HG03095 (cell line): ENCODE measurements at regions not wholly inside any gene's neighbourhood (a gene's known extent, or its start where the extent isn't known, plus 50 kb on each side); places are given as distances from the start of the nearest gene placed in this dataset.

Source experiments
- ATAC-seq: cut with Tn5 transposase; IDR thresholded peaks from one replicate; pipeline ENCODE4 v1.9.1; 2021; ENCODE audit warnings: moderate library complexity; ENCODE audit not compliant: unreplicated experiment

- no peak for ATAC-seq
Observed at GRCh38 chr13:73421310-73421912, 362.6 kb downstream of the KLF5 start.

GRCh38 chr13:73419186-73419585 is 360.4 kb downstream of the KLF5 start:
- no peak for ATAC-seq

DNA sequence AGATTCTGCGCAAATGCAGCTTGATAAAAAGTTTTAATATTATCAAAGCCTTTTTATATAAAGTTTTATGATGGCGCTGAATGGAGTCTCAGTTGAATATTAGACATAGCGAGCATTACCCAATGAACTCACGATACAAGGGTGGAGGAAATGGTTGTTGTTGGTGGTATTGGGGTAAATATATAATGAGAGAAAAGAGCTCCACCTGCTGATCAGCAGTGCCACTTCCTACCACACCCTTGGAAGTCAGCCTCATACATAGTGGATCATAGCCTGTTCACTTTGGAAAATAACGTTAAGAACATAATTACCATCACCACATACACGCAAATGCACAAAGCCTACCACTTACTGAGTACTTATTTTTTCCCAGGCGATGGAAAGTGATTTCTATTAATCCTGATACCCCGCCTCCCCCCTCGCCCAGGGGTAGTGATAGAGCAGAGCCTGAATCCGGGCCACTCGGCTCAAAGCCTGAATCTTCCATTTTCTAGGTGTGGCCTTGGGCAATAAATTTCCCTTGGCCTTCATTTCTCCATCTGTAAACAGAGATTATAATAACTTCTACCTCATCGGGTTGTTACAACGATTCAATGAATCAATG is 358.3 kb downstream of the KLF5 start:
- ATAC-seq, result no peak

DNA sequence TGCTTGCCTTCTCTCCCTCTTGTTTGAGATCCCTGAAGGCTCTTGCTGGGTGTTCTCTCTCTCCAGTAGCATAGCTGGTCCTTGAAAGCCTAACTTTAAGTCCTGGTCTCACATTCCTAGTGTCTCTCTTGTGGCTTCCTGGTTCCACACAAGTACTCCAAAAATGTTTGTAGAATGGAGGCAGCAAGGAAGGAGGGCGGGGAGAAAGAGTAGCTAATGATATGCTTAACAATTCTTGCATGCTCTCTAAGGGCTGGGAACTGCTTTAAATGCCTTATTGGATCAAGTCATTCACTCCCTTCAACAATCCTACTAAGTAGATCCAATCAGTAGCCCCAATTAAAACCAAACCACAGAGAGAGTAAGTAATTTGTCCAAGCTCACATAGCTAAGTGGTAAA is 357.3 kb downstream of the KLF5 start:
- no peak for ATAC-seq

DNA sequence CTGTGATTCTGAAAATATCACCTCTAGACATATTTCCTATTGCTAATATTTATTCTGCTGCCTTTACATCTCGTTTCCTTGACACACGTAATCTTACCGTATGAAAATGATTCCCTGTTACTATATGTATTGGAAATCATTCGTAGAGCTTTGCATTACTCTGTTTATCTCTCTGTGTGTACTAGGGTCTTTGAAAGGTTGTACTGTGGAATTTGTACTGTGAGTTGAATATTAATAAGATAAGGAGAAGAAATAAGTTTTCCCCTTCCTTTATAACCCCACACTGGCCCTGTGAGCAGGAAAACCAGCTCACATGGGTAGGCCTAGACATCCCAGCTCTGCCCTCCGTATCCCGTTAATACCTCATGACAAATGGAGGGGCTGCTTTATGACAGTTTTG is 354.9 kb downstream of the KLF5 start:
- no peak for ATAC-seq

- ATAC-seq, result no peak
Observed at GRCh38 chr13:73412933-73413332, 354.1 kb downstream of the KLF5 start.

GRCh38 chr13:73411067-73411809 is 352.4 kb downstream of the KLF5 start:
- no peak for ATAC-seq

DNA sequence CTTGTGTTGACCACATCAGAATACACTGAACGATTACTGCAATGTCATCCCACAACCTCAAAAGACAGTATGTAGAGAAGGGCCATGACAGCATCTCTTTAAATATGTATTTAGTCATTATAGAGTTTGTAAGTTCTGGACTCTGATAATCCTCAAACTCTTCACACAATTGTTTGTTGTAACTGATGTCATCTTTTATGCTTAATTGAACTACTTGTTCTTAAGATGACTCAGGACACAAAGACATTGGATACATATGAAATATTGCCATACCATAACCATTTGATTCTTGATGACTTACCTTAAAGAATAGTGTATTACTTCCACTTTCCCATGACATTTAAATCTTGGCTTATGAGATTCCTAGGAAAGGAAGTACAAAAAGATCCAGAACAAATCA is 347.6 kb downstream of the KLF5 start:
- ATAC-seq, result no peak

GRCh38 chr13:73404581-73404980 is 345.8 kb downstream of the KLF5 start:
- ATAC-seq, result no peak

GRCh38 chr13:73403355-73404120 is 344.7 kb downstream of the KLF5 start:
- ATAC-seq, result no peak

DNA sequence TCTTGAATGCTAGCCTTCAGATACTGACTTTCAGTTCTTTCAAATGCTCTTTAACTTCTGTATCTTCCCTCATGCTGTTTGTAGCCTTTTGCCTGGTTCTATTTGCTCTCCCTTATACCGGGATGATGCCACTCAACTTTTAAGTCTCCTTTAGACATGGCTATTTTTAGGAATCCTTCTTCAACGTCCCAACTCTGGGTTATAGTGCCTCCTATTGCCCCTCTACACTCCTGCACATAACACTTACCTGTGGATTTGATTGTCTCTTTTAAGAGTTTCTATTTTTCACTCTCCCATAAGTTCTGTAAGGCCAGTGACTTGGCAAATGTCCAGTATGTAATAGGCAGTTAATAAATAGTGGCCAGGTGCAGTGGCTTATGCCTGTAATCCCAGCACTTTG is 343.0 kb downstream of the KLF5 start:
- ATAC-seq, result no peak

DNA sequence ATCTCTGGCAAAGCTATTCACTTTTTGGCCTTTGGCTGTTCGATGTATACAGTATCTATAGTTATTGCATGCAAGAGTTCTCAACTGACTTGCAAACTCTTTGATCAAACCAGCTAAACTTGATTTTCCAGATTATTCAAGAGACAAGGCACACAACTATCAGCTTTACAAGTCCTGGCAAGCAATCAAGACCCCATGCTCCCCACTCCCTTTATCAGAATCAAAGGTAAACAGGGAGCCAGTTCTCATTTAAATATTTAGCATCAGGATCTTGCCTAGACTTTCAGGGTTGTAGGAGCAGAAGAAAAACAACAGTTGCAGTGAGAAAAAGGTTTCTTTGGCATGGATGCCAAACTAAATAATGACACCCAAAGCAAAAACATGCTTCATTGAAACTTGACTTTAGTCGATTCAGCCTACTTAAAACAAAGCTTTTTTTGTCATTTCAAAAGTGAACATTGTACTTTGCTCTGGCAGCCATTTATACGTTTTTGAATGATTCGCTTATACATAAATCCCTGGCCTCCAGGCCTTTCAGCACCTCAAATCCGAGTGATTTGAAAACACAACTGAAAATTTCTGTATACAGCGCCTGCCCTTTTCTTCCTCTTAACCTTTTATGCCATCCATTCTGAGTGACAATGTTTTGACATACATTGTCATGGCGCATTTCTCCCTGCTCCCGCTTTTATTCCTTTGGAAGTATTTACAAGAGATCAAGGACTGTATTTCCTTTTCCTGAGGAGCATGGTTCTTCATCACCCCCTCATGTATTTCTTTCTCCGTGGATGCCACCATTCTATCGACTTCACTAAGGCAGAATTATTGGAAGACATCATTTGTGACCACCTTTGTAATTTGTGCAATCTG is 340.8 kb downstream of the KLF5 start:
- no peak for ATAC-seq

DNA sequence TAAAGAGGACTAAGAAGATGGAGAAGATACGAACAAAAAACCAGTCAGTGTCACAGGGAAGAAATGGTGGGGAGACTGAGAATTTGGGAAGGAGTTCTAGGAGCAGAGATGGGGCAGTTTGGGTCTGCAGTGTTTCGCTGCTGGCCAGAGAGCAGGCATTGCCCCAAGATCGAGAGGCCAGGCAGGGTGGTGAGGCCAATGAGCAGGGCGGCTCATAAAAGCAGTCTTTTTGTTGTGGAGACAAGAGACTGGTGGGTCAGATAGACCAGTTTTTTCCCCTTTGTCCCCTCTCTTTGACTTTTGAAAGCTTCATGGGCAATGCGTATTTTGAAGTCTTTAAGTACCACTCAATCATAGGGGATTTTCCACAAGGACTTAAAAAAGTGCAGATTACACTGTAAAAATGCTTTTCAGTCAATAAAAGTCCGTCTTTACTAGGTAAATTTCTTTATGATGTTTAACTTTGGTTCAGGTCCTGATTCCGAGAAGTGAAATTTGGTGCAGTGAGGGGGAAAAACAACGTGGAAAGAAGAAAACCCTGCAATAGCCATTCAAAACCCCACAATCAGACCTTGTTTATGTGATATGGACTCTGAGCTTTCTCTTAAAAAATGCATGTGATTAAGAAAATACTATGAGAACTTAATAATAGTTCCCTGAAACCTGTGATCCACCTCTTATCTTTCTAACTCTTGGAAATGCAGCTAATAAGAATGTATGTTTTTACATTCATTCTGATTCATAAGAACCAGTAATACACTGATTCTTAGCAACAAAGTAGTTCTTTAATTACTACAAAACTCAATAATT is 338.9 kb downstream of the KLF5 start:
- ATAC-seq, result no peak

DNA sequence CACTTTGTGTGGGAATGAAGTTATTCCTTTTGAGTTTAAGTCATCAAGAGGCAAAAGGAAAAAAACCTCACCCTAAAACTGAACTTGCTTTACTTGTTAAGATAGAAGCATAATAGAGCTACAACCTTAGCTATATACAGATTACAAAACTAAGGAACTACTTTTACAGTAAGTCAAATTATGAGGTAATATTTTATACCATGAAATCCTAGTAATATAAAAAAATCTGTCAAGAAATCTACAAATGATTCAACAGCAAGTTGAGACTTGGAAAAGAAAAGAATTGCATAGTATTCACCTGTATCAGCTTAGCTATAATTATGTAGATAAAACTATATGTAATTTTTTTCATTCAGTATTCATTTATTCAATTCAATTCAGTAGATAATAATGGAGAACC is 335.3 kb downstream of the KLF5 start:
- ATAC-seq, result no peak

DNA sequence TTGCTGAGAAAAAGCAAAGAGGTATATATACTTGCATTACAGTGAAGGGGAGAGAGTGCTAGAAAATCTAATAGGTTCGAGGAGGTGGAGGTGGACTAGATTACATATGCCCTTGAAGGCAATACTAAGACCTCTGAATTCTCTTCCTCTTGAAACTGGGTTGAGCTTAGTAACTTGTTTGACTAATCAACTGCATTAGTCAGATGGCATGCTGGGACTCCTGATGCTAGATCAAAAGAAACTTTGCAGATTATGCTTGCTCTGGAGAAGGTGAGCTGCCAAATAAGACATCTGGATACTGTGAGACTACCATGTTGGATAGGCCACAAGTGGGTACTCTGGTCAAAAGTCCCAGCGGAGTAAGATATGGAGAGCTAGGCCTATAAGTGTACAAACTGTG is 331.3 kb downstream of the KLF5 start:
- ATAC-seq, result no peak

GRCh38 chr13:73388586-73388985 is 329.8 kb downstream of the KLF5 start:
- no peak for ATAC-seq

- ATAC-seq, result no peak
Observed at GRCh38 chr13:73387318-73387717, 328.5 kb downstream of the KLF5 start.

GRCh38 chr13:73385848-73386247 is 327.0 kb downstream of the KLF5 start:
- no peak for ATAC-seq

DNA sequence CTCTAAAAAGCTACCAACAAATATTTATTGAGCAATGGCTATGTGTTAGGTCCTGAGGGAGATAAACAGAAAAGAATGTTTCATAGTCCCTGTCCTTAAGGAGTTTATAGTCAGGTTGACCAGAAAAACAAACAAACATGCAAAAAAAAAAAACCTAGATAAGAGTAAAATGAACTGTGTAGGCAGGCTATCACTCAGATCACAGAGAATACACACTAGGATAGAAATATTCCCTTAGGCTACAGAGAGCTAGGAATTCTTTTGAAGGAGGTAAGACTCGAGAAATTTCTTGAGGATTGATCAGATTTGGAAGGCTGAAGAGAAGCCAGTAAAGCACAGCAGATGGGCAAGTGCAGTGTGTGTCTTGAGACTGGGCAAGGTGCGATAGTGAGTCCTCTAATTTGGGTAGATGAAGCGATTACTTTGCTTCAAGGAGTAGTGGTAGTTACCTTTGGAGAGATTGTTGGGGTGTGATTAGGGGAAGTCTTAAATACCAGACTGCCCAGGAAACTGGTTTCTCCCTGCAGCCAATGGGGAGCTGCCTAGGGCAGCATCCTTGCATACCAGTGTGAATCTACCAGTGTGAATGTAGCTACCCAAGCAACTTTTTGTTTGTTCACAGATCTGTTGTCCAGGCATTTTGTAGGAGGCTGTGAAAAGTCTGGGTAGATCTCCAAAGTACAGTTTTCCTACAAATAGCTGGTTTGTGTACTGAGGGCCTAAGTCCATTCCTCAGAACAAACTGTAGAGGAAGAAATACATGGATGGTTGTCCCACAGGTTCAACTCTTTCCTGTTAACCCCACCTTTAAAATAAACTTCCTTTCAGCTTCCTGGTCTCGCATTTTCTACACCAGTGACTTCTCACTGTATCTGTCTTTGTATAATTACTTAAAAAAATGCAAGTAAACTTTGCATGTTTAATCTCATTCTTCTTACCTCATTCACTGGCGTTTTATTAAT is 314.1 kb downstream of the KLF5 start:
- ATAC-seq, result no peak
